Liver (tissue), 3 donors: ENCODE measurements at regions not wholly inside any gene's neighbourhood (a gene's known extent, or its start where the extent isn't known, plus 50 kb on each side); places are given as distances from the start of the nearest gene placed in this dataset.

Experiments
- ATF3 ChIP-seq: IDR thresholded peaks from 2 replicates; pipeline ENCODE4 v1.6.1; 2016; ENCODE audit warnings: antibody characterized with exemption
- CTCF ChIP-seq: fragments of 150-350 bp; IDR thresholded peaks from 2 replicates; pipeline ENCODE4 v1.5.1; 2017; ENCODE audit warnings: improper control_type of control experiment, low read depth, low read length; ENCODE audit not compliant: missing input control
- EGR1 ChIP-seq, 2 donors: IDR thresholded peaks; 2 replicates each; pipeline ENCODE4 v1.6.1; 2016 to 2018; ENCODE audit warnings: antibody characterized with exemption in 2 of 2, low read depth in 2 of 2
- GABPA ChIP-seq, 2 donors: IDR thresholded peaks in 1 of 2; conservative IDR thresholded peaks in 1 of 2; 2 replicates each; pipeline ENCODE4 v1.6.1; 2016; ENCODE audit warnings: antibody characterized with exemption in 2 of 2, mild to moderate bottlenecking in 1 of 2, moderate library complexity in 1 of 2
- JUND ChIP-seq, 2 donors: IDR thresholded peaks; 2 replicates each; pipeline ENCODE4 v1.6.1; 2016; ENCODE audit warnings: antibody characterized with exemption in 2 of 2
- MAX ChIP-seq: IDR thresholded peaks from 2 replicates; pipeline ENCODE4 v1.6.1; 2016; ENCODE audit warnings: antibody characterized with exemption
- NR2F2 ChIP-seq: IDR thresholded peaks from 2 replicates; pipeline ENCODE4 v1.6.1; 2016; ENCODE audit warnings: antibody characterized with exemption
- RAD21 ChIP-seq, 2 donors: IDR thresholded peaks; 2 replicates each; pipeline ENCODE4 v1.6.1; 2016; ENCODE audit warnings: antibody characterized with exemption in 2 of 2, mild to moderate bottlenecking in 2 of 2
- RXRA ChIP-seq, 2 donors: IDR thresholded peaks; 2 replicates each; pipeline ENCODE4 v1.6.1; 2017 to 2018; ENCODE audit warnings: antibody characterized with exemption in 2 of 2, mild to moderate bottlenecking in 1 of 2
- SP1 ChIP-seq: IDR thresholded peaks from 2 replicates; pipeline ENCODE4 v1.6.1; 2018; ENCODE audit warnings: antibody characterized with exemption, mild to moderate bottlenecking
- TAF1 ChIP-seq: conservative IDR thresholded peaks from 2 replicates; pipeline ENCODE4 v1.6.1; 2016; ENCODE audit warnings: antibody characterized with exemption, mild to moderate bottlenecking
- YY1 ChIP-seq: IDR thresholded peaks from 2 replicates; pipeline ENCODE4 v1.6.1; 2016; ENCODE audit warnings: antibody characterized with exemption, mild to moderate bottlenecking
- ZBTB33 ChIP-seq: IDR thresholded peaks from 2 replicates; pipeline ENCODE4 v1.6.1; 2016; ENCODE audit warnings: antibody characterized with exemption
- TF ChIP-seq, protein P1 (sequence below): IDR thresholded peaks from 2 replicates; pipeline ENCODE4 v1.6.1; 2016; ENCODE audit warnings: antibody characterized with exemption, mild to moderate bottlenecking
- donor health status: healthy.
- donor health status: healthy.

DNA sequence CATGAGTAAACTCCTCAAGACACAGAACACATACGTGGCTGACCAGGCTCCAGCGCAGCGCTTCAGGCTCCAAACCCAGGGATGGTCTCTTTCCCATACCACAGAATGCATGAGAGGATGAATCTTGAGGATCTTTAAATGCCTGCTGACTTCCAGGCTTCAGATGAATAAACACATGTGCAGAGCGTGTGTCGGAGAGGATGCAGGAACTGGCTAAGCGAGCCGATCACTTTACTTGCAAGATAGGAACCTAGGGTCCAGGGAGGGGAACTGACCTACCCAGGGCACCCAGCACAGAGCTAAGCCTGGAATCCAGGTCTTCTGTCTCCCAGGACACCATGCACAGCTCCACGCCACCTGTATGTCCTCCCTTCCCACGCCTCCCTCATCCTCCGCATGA, 209.8 kb downstream of the BCL11B start:
- TF ChIP-seq CTCF (no peak), GABPA (IDR thresholded peaks at IDR 0.05 in 1 of 2, conservative IDR thresholded peaks at IDR 0.05 in 1 of 2) (no peak), EGR1 (IDR thresholded peaks at IDR 0.05; ENCODE audit: low read depth in 2 of 2) (no peak), SP1 (no peak), ATF3 (no peak), YY1 (no peak), TAF1 (no peak), MAX (no peak), RXRA (IDR thresholded peaks at IDR 0.05) (no peak), RAD21 (IDR thresholded peaks at IDR 0.05) (no peak), JUND (IDR thresholded peaks at IDR 0.05) (no peak), ZBTB33 (no peak), NR2F2 (no peak)
- TF ChIP-seq, protein P1, sequence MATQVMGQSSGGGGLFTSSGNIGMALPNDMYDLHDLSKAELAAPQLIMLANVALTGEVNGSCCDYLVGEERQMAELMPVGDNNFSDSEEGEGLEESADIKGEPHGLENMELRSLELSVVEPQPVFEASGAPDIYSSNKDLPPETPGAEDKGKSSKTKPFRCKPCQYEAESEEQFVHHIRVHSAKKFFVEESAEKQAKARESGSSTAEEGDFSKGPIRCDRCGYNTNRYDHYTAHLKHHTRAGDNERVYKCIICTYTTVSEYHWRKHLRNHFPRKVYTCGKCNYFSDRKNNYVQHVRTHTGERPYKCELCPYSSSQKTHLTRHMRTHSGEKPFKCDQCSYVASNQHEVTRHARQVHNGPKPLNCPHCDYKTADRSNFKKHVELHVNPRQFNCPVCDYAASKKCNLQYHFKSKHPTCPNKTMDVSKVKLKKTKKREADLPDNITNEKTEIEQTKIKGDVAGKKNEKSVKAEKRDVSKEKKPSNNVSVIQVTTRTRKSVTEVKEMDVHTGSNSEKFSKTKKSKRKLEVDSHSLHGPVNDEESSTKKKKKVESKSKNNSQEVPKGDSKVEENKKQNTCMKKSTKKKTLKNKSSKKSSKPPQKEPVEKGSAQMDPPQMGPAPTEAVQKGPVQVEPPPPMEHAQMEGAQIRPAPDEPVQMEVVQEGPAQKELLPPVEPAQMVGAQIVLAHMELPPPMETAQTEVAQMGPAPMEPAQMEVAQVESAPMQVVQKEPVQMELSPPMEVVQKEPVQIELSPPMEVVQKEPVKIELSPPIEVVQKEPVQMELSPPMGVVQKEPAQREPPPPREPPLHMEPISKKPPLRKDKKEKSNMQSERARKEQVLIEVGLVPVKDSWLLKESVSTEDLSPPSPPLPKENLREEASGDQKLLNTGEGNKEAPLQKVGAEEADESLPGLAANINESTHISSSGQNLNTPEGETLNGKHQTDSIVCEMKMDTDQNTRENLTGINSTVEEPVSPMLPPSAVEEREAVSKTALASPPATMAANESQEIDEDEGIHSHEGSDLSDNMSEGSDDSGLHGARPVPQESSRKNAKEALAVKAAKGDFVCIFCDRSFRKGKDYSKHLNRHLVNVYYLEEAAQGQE, result no peak
